Kidney epithelial cell (primary cell): ENCODE measurements at regions not wholly inside any gene's neighbourhood (a gene's known extent, or its start where the extent isn't known, plus 50 kb on each side); places are given as distances from the start of the nearest gene placed in this dataset.

Experiments
- DNase-seq: peaks from one replicate; pipeline ENCODE4 v3.0.0-alpha.2; 2010; ENCODE audit warnings: low read depth
- H3K27me3 ChIP-seq: 2 replicates; pipeline ENCODE4 v1.6.0; 2011; ENCODE audit warnings: low read length; ENCODE audit not compliant: control insufficient read depth, insufficient read depth
- H3K36me3 ChIP-seq: 2 replicates; pipeline ENCODE4 v1.5.1; 2011; ENCODE audit warnings: low read length; ENCODE audit not compliant: control insufficient read depth, insufficient read depth
- H3K4me3 ChIP-seq: 2 replicates; pipeline ENCODE4 v1.5.1; 2011; ENCODE audit warnings: low read depth, mild to moderate bottlenecking, control low read depth, low read length
- TF ChIP-seq, protein P1 (sequence below): IDR thresholded peaks from 2 replicates; pipeline ENCODE4 v1.5.1; 2011; ENCODE audit warnings: mild to moderate bottlenecking, moderate library complexity, low read length, control low read depth, inconsistent platforms; ENCODE audit not compliant: insufficient read depth, poor library complexity, severe bottlenecking

DNA sequence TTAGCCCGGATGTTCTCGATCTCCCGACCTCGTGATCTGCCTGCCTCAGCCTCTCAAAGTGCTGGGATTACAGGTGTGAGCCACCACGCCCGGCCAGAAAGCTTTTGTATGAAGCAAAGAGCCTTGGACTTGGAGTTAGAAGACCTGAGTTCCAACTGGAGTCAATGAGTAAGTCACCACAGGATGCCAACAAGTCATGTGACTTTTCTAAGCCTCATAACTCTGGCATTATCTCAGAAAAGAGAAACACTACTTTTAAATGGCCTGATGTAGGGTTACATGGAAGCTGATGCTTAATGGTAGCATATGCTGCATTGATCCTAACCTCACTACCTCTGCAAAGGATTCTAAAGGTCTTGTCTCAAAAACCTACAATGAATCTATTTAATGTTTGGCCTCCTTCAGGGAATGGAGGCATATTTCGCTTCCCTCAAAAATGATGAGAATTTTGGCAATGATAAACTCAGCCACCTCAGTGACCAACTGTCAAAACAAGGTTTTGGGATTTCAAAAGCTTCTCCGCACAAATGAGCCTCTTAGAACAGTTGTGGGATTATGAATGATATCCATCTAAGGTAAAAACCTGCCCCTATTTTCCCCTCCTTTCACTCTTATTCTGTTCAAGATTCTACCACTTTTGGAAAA, 236.8 kb downstream of the ACTL7B start:
- DNase-seq, result no peak
- TF ChIP-seq, protein P1, sequence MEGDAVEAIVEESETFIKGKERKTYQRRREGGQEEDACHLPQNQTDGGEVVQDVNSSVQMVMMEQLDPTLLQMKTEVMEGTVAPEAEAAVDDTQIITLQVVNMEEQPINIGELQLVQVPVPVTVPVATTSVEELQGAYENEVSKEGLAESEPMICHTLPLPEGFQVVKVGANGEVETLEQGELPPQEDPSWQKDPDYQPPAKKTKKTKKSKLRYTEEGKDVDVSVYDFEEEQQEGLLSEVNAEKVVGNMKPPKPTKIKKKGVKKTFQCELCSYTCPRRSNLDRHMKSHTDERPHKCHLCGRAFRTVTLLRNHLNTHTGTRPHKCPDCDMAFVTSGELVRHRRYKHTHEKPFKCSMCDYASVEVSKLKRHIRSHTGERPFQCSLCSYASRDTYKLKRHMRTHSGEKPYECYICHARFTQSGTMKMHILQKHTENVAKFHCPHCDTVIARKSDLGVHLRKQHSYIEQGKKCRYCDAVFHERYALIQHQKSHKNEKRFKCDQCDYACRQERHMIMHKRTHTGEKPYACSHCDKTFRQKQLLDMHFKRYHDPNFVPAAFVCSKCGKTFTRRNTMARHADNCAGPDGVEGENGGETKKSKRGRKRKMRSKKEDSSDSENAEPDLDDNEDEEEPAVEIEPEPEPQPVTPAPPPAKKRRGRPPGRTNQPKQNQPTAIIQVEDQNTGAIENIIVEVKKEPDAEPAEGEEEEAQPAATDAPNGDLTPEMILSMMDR, result no peak
- no peaks in the 10 kb centered on the region for H3K36me3 ChIP-seq
- H3K4me3 ChIP-seq, result no peak overlapping the region
- H3K27me3 ChIP-seq, result no peaks in the 10 kb centered on the region

DNA sequence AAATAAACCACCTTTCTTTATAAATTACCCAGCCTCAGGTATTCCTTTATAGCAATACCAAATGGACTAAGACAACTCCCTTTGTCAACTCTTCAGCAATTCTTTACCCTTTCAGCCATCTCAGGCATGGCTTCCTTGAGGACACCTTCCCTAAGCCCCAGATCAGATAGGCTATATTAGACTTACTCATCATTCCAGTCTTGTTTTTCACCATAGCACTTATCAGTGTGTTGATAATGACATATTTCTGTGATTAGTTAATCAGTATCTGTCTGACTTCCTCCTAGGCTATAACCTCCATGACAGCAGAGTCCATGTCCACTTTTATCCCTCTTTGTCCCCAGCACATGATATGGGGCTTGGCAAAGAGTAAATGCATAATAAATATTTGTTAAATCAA, 238.1 kb downstream of the ACTL7B start:
- no peak for DNase-seq
- H3K27me3 ChIP-seq, result no peaks in the 10 kb centered on the region
- H3K4me3 ChIP-seq, result no peak overlapping the region
- TF ChIP-seq, protein P1, result no peak
- no peaks in the 10 kb centered on the region for H3K36me3 ChIP-seq

DNA sequence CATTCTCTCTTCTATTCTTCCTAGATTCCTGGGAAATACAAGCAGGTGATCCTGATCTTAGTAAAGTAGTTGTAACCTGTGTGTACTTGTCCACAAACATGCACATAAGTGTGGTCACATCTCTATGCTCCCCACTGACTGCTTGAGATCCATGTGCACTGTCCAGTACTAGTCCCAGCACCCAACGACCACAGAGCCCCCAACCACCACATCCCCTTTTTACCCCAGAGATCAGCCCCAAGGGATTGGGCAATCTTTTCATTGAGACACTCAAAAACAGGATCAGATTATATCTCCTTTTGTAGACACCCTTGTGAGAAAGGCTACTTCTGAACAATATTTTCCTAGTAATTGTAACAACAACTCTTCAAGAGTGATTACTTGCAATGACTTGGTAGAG, 240.6 kb downstream of the ACTL7B start:
- DNase-seq, result no peak
- TF ChIP-seq, protein P1, result no peak
- Histone ChIP-seq H3K36me3 (no peaks in the 10 kb centered on the region), H3K4me3 (no peak overlapping the region), H3K27me3 (peaks cover 2% of the 10 kb centered on the region)

DNA sequence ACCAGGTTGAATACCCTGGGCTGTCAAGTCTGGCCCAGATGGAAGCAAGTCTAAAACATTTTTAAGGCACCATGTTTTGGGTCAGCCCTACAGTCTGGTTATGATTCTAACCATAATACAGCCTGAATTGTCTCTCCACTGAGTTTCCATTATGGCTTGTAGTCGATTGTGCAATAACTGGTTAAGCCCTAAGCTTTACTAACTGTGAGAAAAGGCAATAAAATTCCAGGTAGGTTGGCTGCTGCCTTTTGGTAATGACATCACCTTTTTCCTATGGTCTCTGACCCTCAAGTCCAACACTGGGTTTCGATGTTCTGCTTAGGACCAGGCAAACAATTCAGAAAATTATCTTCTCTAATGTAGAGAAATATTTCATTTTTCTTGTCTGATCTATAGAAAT, 243.3 kb downstream of the ACTL7B start:
- TF ChIP-seq, protein P1, result no peak
- Histone ChIP-seq H3K36me3 (no peaks in the 10 kb centered on the region), H3K27me3 (peaks cover 2% of the 10 kb centered on the region), H3K4me3 (no peak overlapping the region)
- no peak for DNase-seq

DNA sequence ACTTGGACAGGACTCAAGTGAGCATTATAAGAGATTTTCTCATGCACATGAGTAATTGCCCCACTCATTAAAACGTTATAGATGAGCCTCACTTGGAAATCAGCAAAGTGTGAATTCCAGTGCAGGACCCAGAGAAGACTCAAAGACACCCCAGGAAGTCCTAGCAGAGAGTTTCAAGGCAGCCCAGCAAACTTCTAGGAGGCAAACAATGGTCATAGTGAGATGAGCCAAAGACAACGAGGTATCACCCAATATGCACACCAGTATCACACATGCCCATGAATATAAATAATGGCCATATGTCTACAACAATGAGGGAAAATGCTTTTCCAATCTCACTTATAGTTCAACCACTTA, 245.9 kb downstream of the ACTL7B start:
- no peak for DNase-seq

More for the DNA sequence above, 245.9 kb downstream of the ACTL7B start:
- H3K27me3 ChIP-seq, result peaks cover 2% of the 10 kb centered on the region
- TF ChIP-seq, protein P1, result no peak
- H3K36me3 ChIP-seq, result no peaks in the 10 kb centered on the region
- H3K4me3 ChIP-seq, result no peak overlapping the region
